Mesothelial cell of epicardium (in vitro differentiated cells): ENCODE measurements at regions not wholly inside any gene's neighbourhood (a gene's known extent, or its start where the extent isn't known, plus 50 kb on each side); places are given as distances from the start of the nearest gene placed in this dataset.

Experiments
- DNase-seq, 2 experiments: peaks; one replicate each; pipeline ENCODE4 v3.0.0; 2021; ENCODE audit warnings: low spot score in 2 of 2; ENCODE audit not compliant: unreplicated experiment in 2 of 2
- H3K27ac Mint-ChIP-seq: 2 replicates; pipeline ENCODE4 v1.8.0; 2021; ENCODE audit warnings: mixed read lengths
- H3K27me3 Mint-ChIP-seq: 2 replicates; pipeline ENCODE4 v1.8.0; 2021; ENCODE audit warnings: low read depth, mixed read lengths
- H3K36me3 Mint-ChIP-seq: 2 replicates; pipeline ENCODE4 v1.8.0; 2021; ENCODE audit warnings: mixed read lengths
- H3K4me1 Mint-ChIP-seq: 2 replicates; pipeline ENCODE4 v1.8.0; 2021; ENCODE audit warnings: mixed read lengths
- H3K4me3 Mint-ChIP-seq: 2 replicates; pipeline ENCODE4 v1.8.0; 2021; ENCODE audit warnings: mild to moderate bottlenecking, moderate library complexity, mixed read lengths
- H3K9me3 Mint-ChIP-seq: 2 replicates; pipeline ENCODE4 v1.8.0; 2021; ENCODE audit warnings: mixed read lengths
- TF ChIP-seq, protein P1 (sequence below): fragments of 200-600 bp; sonication (generic); IDR thresholded peaks from one replicate; pipeline ENCODE4 v1.5.0; 2021; ENCODE audit warnings: antibody characterized with exemption; ENCODE audit not compliant: unreplicated experiment

DNA sequence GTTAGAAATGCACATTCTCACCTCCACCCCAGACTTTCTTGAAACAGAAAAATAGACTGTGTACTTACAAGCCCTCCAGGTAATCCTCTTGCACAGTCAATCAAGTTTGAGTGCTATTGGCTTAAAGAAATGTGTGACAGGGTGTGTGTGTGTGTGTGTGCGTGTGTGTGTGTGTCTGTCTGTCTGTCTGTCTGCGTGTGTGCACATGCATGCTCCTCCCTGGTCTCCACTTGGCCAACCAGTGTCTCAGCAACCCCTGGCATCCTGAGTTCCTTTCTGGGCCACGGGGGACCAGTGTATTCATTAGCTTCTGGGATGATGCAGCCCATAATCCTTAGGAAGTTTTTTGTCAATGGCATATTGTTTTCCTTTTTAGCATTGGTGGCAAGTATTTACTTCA lies 128.8 kb upstream of the IL12A start:
- H3K4me3 Mint-ChIP-seq, result no peak overlapping the region
- H3K9me3 Mint-ChIP-seq, result no peaks in the 10 kb centered on the region
- peaks cover 55% of the 10 kb centered on the region for H3K4me1 Mint-ChIP-seq
- H3K27ac Mint-ChIP-seq, result peak overlapping the region; percentile 49
- no peaks in the 10 kb centered on the region for H3K36me3 Mint-ChIP-seq
- no peak for DNase-seq
- H3K27me3 Mint-ChIP-seq, result no peaks in the 10 kb centered on the region
- TF ChIP-seq, protein P1, sequence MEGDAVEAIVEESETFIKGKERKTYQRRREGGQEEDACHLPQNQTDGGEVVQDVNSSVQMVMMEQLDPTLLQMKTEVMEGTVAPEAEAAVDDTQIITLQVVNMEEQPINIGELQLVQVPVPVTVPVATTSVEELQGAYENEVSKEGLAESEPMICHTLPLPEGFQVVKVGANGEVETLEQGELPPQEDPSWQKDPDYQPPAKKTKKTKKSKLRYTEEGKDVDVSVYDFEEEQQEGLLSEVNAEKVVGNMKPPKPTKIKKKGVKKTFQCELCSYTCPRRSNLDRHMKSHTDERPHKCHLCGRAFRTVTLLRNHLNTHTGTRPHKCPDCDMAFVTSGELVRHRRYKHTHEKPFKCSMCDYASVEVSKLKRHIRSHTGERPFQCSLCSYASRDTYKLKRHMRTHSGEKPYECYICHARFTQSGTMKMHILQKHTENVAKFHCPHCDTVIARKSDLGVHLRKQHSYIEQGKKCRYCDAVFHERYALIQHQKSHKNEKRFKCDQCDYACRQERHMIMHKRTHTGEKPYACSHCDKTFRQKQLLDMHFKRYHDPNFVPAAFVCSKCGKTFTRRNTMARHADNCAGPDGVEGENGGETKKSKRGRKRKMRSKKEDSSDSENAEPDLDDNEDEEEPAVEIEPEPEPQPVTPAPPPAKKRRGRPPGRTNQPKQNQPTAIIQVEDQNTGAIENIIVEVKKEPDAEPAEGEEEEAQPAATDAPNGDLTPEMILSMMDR, result no peak

DNA sequence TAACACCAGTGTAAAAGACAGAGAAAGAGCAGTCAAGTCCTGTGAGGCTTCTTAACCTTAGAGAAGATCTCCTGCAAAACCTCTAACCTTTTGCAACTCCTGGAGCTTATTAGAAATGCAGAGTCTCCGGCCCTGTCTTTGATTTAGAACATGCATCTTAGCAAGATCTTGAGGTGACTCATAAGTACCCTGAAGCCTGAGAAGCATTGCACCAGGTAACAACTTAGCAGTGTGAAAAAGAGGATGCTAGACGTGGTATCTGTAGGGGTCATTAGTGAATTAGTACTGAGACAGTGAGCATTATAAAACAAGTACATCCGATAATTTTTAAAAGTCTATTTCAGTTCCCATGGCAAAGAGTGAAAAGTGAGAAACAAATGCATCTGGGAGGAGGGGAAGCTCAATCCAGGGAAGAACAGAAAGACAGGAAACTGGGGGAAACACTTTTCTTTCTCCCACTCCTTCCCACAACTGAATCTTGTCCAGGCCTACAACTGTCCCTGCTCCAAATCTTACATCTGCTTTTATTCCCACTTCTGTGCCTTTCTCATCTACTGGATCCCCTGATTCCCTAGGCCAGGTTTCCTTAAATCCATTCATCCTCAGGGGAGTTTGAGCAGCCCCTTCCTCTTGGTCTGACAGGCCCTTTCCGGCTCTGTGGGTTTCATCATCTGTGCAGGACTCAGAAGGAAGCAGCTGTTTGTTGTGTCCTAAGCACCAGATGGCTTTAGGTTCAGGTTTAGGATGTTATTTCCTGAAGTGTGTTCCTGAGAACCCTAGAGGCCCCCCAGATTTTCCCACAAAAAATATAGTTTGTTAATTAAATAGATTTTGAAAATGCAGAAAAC lies 128.1 kb upstream of the IL12A start:
- no peaks in the 10 kb centered on the region for H3K9me3 Mint-ChIP-seq
- H3K27ac Mint-ChIP-seq, result peak overlapping the region; percentile 78
- H3K4me3 Mint-ChIP-seq, result no peak overlapping the region
- no peaks in the 10 kb centered on the region for H3K36me3 Mint-ChIP-seq
- DNase-seq, result no peak
- TF ChIP-seq, protein P1, result no peak
- no peaks in the 10 kb centered on the region for H3K27me3 Mint-ChIP-seq
- peaks cover 58% of the 10 kb centered on the region for H3K4me1 Mint-ChIP-seq

DNA sequence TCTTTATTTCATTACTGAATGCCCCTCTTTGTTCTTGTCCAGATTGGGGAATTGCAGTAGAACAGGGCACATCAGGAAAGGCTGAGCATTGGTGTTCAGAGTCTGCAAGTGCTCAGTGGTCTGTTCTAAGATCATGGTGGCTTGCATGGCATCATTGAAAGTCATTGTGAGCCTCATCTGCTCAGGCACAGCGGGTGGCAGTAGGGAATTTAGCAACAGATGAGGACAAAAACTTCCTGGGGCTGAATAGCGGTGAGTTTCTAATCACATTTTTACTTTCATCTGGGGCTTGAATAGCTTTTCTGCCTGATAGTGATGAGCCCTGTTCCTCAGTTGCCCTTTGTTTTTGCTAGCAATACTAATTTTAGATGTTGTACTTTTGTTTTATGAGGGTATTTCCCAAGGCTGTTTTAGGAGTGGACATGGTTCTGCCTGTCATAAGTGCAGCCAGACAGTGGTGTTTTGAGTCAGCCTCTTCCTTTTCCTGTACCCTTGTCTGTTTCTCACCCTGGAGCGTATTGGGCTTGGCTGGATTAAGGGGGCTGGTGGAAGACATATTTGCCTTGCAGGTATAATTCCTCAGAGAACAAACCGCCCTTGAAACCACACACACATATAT lies 127.2 kb upstream of the IL12A start:
- Mint-ChIP-seq H3K9me3 (no peaks in the 10 kb centered on the region), H3K36me3 (no peaks in the 10 kb centered on the region), H3K27me3 (no peaks in the 10 kb centered on the region), H3K4me1 (peaks cover 57% of the 10 kb centered on the region), H3K4me3 (no peak overlapping the region), H3K27ac (no peak overlapping the region)
- TF ChIP-seq, protein P1, result no peak
- no peak for DNase-seq

DNA sequence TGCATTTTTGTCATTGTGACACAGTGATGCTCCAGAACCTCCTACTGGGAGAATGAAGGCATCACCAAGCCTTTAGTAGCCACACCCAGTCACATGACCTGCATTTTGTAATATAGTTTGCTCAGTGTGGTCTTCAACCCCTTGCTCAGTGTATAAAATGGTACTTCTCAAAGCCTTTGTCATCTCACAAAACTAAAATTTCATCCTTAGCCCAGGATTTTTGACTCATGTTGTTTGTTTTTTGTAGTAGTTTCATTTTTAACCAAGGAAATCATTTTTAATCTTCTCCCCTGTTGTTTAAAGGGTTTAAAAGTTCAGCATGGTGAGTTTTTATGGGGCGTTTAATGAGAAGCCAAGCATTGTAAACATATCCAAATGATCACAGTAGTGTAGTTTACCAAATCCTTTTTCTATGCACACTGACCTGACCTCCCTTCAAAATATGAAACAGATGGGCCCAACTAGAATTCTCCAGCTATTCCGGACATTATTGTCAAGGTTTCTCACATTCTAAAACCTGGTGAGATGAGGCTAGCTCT lies 123.5 kb upstream of the IL12A start:
- no peak overlapping the region for H3K4me3 Mint-ChIP-seq
- H3K27ac Mint-ChIP-seq, result peak overlapping the region; percentile 71
- H3K27me3 Mint-ChIP-seq, result no peaks in the 10 kb centered on the region
- no peak for DNase-seq
- H3K9me3 Mint-ChIP-seq, result peaks cover 11% of the 10 kb centered on the region
- TF ChIP-seq, protein P1, result no peak
- H3K4me1 Mint-ChIP-seq, result peaks cover 46% of the 10 kb centered on the region
- H3K36me3 Mint-ChIP-seq, result peaks cover 13% of the 10 kb centered on the region

DNA sequence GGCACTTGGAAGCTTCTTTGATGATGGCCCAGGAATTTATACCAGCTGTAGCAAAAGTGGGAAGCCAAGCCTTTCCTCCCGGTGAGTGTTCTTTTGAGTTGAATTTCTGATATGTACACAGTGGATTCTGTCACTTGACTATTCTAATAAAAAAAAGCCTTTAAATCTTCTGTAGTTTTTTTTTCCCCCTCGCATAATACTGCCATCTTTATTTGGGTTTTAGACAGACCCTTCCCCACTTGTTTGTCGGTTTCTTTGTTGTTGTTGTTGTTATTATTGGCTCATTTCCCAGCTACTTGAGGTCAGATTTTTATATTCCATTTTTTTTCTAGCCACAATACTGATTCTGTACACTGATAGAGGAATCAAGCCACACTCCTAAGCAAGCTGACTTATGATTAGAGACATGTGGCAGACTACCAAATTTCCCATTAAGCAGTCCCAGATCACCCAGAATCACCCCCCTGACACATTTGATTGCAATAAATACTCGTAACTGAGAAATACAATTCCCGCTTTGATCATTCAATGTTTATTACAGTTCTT lies 122.4 kb upstream of the IL12A start:
- no peak for DNase-seq
- Mint-ChIP-seq H3K27me3 (no peaks in the 10 kb centered on the region), H3K36me3 (peaks cover 14% of the 10 kb centered on the region), H3K9me3 (peaks cover 12% of the 10 kb centered on the region), H3K4me3 (no peak overlapping the region), H3K4me1 (peaks cover 36% of the 10 kb centered on the region), H3K27ac (peak overlapping the region; percentile 82)
- TF ChIP-seq, protein P1, result no peak
